Prostate gland (tissue), 2 donors: ENCODE measurements at regions not wholly inside any gene's neighbourhood (a gene's known extent, or its start where the extent isn't known, plus 50 kb on each side); places are given as distances from the start of the nearest gene placed in this dataset.

ENCODE experiments used
- POLR2A ChIP-seq: fragments of 450-650 bp; IDR thresholded peaks from one replicate; pipeline ENCODE4 v1.6.1; 2016; ENCODE audit warnings: antibody characterized with exemption, mild to moderate bottlenecking
- TF ChIP-seq, protein P1 (sequence below), 4 experiments: fragments of 200-600 bp in 2 of 4; fragments of 450-650 bp in 2 of 4; sonication (generic) in 2 of 4; IDR thresholded peaks; 1 replicate in 3 of 4; 2 replicates in 1 of 4; pipeline ENCODE4 v1.5.1; 2016 to 2019; ENCODE audit warnings: antibody characterized with exemption in 4 of 4, mild to moderate bottlenecking in 2 of 4, moderate library complexity in 2 of 4

DNA sequence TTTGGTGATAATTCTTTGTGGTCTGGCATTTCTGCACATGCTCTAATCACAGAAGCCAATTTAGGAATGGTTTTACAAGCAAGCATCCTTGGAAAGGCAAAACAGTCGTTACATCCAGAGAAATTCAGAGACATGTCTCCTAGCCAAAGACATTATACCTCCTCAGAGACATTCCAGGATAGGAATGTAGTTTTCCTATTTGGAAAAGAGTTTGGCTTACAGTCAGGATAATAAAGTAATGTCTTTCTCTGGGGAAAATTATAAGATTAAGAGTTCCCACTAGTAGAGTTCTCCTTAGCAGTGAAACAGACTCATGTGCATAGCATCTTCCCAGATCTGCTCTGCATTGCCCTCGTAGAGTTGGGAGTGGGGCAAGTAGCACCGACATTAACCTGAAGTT is 753.6 kb upstream of the TMEFF2 start:
- TF ChIP-seq, protein P1, sequence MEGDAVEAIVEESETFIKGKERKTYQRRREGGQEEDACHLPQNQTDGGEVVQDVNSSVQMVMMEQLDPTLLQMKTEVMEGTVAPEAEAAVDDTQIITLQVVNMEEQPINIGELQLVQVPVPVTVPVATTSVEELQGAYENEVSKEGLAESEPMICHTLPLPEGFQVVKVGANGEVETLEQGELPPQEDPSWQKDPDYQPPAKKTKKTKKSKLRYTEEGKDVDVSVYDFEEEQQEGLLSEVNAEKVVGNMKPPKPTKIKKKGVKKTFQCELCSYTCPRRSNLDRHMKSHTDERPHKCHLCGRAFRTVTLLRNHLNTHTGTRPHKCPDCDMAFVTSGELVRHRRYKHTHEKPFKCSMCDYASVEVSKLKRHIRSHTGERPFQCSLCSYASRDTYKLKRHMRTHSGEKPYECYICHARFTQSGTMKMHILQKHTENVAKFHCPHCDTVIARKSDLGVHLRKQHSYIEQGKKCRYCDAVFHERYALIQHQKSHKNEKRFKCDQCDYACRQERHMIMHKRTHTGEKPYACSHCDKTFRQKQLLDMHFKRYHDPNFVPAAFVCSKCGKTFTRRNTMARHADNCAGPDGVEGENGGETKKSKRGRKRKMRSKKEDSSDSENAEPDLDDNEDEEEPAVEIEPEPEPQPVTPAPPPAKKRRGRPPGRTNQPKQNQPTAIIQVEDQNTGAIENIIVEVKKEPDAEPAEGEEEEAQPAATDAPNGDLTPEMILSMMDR (IDR thresholded peaks at IDR 0.05): no peak
- no peak for TF ChIP-seq POLR2A
